H1 (cell line): ENCODE measurements at regions not wholly inside any gene's neighbourhood (a gene's known extent, or its start where the extent isn't known, plus 50 kb on each side); places are given as distances from the start of the nearest gene placed in this dataset.

Experiments used
- CTCF ChIA-PET: fragments of 300-600 bp; sonication (Branson Sonifier 250); formaldehyde crosslinking; loops from one replicate; lab custom pipeline; 2021; ENCODE audit not compliant: partially characterized antibody; lab: Charles Lee
- POLR2A ChIA-PET: fragments of 300-600 bp; sonication (Branson Sonifier 250); formaldehyde crosslinking; loops from one replicate; lab custom pipeline; 2021; ENCODE audit warnings: inconsistent platforms; ENCODE audit not compliant: partially characterized antibody; lab: Charles Lee
- DNase-seq, 2 experiments: peaks; one replicate each; pipeline versions ENCODE4 v3.0.0 to v3.0.0-alpha.2; 2010 to 2022; ENCODE audit warnings: low spot score in 2 of 2, low read depth in 1 of 2, mixed read lengths in 1 of 2
- FAIRE-seq: peaks from 2 replicates; lab custom pipeline; 2011; peaks lifted over from hg19 to GRCh38; lab: Jason Lieb, UNC
- H2AFZ ChIP-seq: 2 replicates; pipeline ENCODE4 v1.8.1; 2012; ENCODE audit warnings: low read length, inconsistent platforms
- H2AK5ac ChIP-seq: 2 replicates; pipeline ENCODE4 v1.6.1; 2013; ENCODE audit warnings: low read depth, low read length
- H2BK120ac ChIP-seq: replicated peaks from 2 replicates; pipeline ENCODE3; 2013; ENCODE audit warnings: low read depth, low read length, inconsistent platforms
- H2BK12ac ChIP-seq: 2 replicates; pipeline ENCODE4 v1.6.1; 2013; ENCODE audit warnings: low read depth, low read length
- H2BK15ac ChIP-seq: 2 replicates; pipeline ENCODE4 v1.6.1; 2013; ENCODE audit warnings: low read length
- H2BK20ac ChIP-seq: 2 replicates; pipeline ENCODE4 v1.6.1; 2013; ENCODE audit warnings: low read length
- H2BK5ac ChIP-seq: 2 replicates; pipeline ENCODE4 v1.6.1; 2013; ENCODE audit warnings: low read depth, low read length
- H3K14ac ChIP-seq: 2 replicates; pipeline ENCODE4 v1.6.1; 2013; ENCODE audit warnings: inconsistent platforms; ENCODE audit not compliant: insufficient read length
- H3K18ac ChIP-seq: 2 replicates; pipeline ENCODE4 v1.6.1; 2013; ENCODE audit warnings: low read length; ENCODE audit errors: extremely low read depth
- H3K23ac ChIP-seq: 2 replicates; pipeline ENCODE4 v1.6.1; 2013; ENCODE audit warnings: inconsistent platforms; ENCODE audit not compliant: insufficient read length
- H3K23me2 ChIP-seq: 2 replicates; pipeline ENCODE4 v1.6.1; 2013; ENCODE audit warnings: low read depth, low read length
- H3K27ac ChIP-seq: 2 replicates; pipeline ENCODE4 v1.6.1; 2011; ENCODE audit warnings: low read depth, low read length, inconsistent platforms
- H3K27me3 ChIP-seq, 4 experiments: replicated peaks in 1 of 4; 1 replicate in 1 of 4; 2 replicates in 3 of 4; pipeline versions ENCODE4 v1.6.1 to v1.8.1; 2011 to 2013; ENCODE audit warnings: low read length in 3 of 4, mild to moderate bottlenecking in 3 of 4, inconsistent platforms in 2 of 4, mixed read lengths in 2 of 4, moderate library complexity in 1 of 4; ENCODE audit not compliant: control insufficient read depth in 3 of 4, insufficient read depth in 3 of 4; ENCODE audit errors: extremely low read depth in 1 of 4
- H3K36me3 ChIP-seq, 4 experiments: 2 replicates each; pipeline versions ENCODE4 v1.6.1 to v1.8.1; 2011 to 2013; ENCODE audit warnings: mild to moderate bottlenecking in 4 of 4, low read length in 3 of 4, moderate library complexity in 2 of 4, control low read depth in 1 of 4, inconsistent platforms in 1 of 4; ENCODE audit not compliant: insufficient read depth in 4 of 4, control insufficient read depth in 2 of 4
- H3K4ac ChIP-seq: replicated peaks from 2 replicates; pipeline ENCODE3; 2013; ENCODE audit warnings: low read length, low read depth, mixed read lengths, inconsistent platforms; ENCODE audit not compliant: insufficient read length
- H3K4me1 ChIP-seq, 4 experiments: replicated peaks in 1 of 4; 1 replicate in 1 of 4; 2 replicates in 3 of 4; pipeline versions ENCODE4 v1.6.1 to v1.8.1; 2011 to 2013; ENCODE audit warnings: low read length in 3 of 4, inconsistent platforms in 2 of 4, mixed read lengths in 1 of 4; ENCODE audit not compliant: insufficient read depth in 4 of 4, control insufficient read depth in 3 of 4
- H3K4me2 ChIP-seq, 2 experiments: 2 replicates each; pipeline versions ENCODE4 v1.6.1 to v1.8.1; 2011 to 2013; ENCODE audit warnings: low read depth in 2 of 2, low read length in 2 of 2, control low read depth in 1 of 2, inconsistent platforms in 1 of 2, mild to moderate bottlenecking in 1 of 2; ENCODE audit not compliant: insufficient read depth in 1 of 2
- H3K4me3 ChIP-seq, 4 experiments: fragments of 200-600, 300-600 bp in 1 of 4; sonication (generic), shearing (Covaris generic), sonication (Bioruptor Twin) in 1 of 4; 2 replicates each; pipeline versions ENCODE4 v1.5.1 to v1.8.1; 2011 to 2016; ENCODE audit warnings: low read length in 4 of 4, low read depth in 3 of 4, control low read depth in 2 of 4, inconsistent platforms in 2 of 4, mild to moderate bottlenecking in 2 of 4, mixed read lengths in 1 of 4, moderate library complexity in 1 of 4; ENCODE audit not compliant: insufficient read depth in 2 of 4; ENCODE audit errors: extremely low read depth in 1 of 4
- H3K56ac ChIP-seq: replicated peaks from 2 replicates; pipeline ENCODE3; 2013; ENCODE audit warnings: low read depth, mild to moderate bottlenecking, mixed read lengths, low read length, inconsistent platforms; ENCODE audit not compliant: insufficient read length
- H3K79me1 ChIP-seq: 2 replicates; pipeline ENCODE4 v1.6.1; 2013; ENCODE audit warnings: low read depth, low read length, control low read depth
- H3K79me2 ChIP-seq, 2 experiments: 2 replicates each; pipeline versions ENCODE4 v1.6.1 to v1.8.1; 2012 to 2013; ENCODE audit warnings: low read length in 2 of 2, mild to moderate bottlenecking in 2 of 2, inconsistent platforms in 1 of 2; ENCODE audit not compliant: insufficient read depth in 2 of 2, control insufficient read depth in 1 of 2
- H3K9ac ChIP-seq, 4 experiments: replicated peaks in 1 of 4; 1 replicate in 1 of 4; 2 replicates in 3 of 4; pipeline versions ENCODE4 v1.6.1 to v1.8.1; 2011 to 2013; ENCODE audit warnings: low read depth in 3 of 4, low read length in 3 of 4, control low read depth in 2 of 4, mild to moderate bottlenecking in 2 of 4, moderate library complexity in 2 of 4, inconsistent platforms in 1 of 4; ENCODE audit errors: extremely low read depth in 1 of 4
- H3K9me3 ChIP-seq, 2 experiments: 2 replicates each; pipeline versions ENCODE4 v1.6.1 to v1.8.1; 2012 to 2013; ENCODE audit warnings: mild to moderate bottlenecking in 2 of 2, moderate library complexity in 2 of 2, control low read depth in 1 of 2, inconsistent platforms in 1 of 2, low read depth in 1 of 2, low read length in 1 of 2, mixed read lengths in 1 of 2; ENCODE audit not compliant: insufficient read depth in 2 of 2
- H4K20me1 ChIP-seq, 2 experiments: replicated peaks in 1 of 2; 2 replicates each; pipeline versions ENCODE3 to v1.8.1; 2011 to 2013; ENCODE audit warnings: inconsistent platforms in 2 of 2, low read length in 2 of 2, mild to moderate bottlenecking in 1 of 2; ENCODE audit not compliant: insufficient read depth in 2 of 2, control insufficient read depth in 1 of 2
- H4K5ac ChIP-seq: 2 replicates; pipeline ENCODE4 v1.6.1; 2013; ENCODE audit warnings: low read length, low read depth, mixed read lengths, inconsistent platforms; ENCODE audit not compliant: insufficient read length
- H4K8ac ChIP-seq: 2 replicates; pipeline ENCODE4 v1.8.0; 2013; ENCODE audit warnings: mild to moderate bottlenecking, moderate library complexity, low read length, inconsistent platforms; ENCODE audit not compliant: insufficient read depth; ENCODE audit errors: extremely low read depth
- H4K91ac ChIP-seq: replicated peaks from 2 replicates; pipeline ENCODE3; 2013; ENCODE audit warnings: low read length, mixed read lengths, inconsistent platforms; ENCODE audit not compliant: insufficient read length
- RBBP5 ChIP-seq: IDR thresholded peaks from 2 replicates; pipeline ENCODE4 v1.7.1; 2012; ENCODE audit warnings: low read depth, mild to moderate bottlenecking, inconsistent platforms, low read length, moderate library complexity, borderline replicate concordance
- RNF2 ChIP-seq: fragments of 200-900, 300-1000 bp; sonication (generic); IDR thresholded peaks from 2 replicates; pipeline ENCODE4 v1.7.1; 2016; ENCODE audit warnings: borderline replicate concordance, low read depth, mild to moderate bottlenecking, antibody characterized with exemption, low read length; ENCODE audit not compliant: poor library complexity, severe bottlenecking; ENCODE audit errors: missing control alignments
- TEAD4 ChIP-seq: IDR thresholded peaks from 2 replicates; pipeline ENCODE4 v1.6.1; 2012; ENCODE audit warnings: low read depth, low read length, inconsistent platforms, mixed read lengths
- WGBS, 2 experiments: shearing (Covaris generic) in 1 of 2; methylation state at CpG; one replicate each; pipeline versions ENCODE4 v1.1.6 to v1.1.7; 2013 to 2015; ENCODE audit warnings: low lambda C conversion rate in 2 of 2, mixed read lengths in 2 of 2, inconsistent platforms in 1 of 2, low coverage in 1 of 2, missing lambda C conversion rate in 1 of 2; ENCODE audit not compliant: insufficient replicate concordance in 2 of 2, insufficient coverage in 1 of 2, insufficient read length in 1 of 2; ENCODE audit errors: extremely low coverage in 1 of 2, missing lambda C conversion rate in 1 of 2; 5-methylcytosine and 5-hydroxymethylcytosine counted together

GRCh38 chr7:132035517-132036362 lies 479.3 kb upstream of the PODXL start:
- DNase-seq (no peak), FAIRE-seq (no peak)
- Histone ChIP-seq H3K56ac (no peak overlapping the region), H3K14ac (no peak overlapping the region), H4K20me1 (no peaks in the 10 kb centered on the region), H3K4ac (no peak overlapping the region), H3K79me2 (no peaks in the 10 kb centered on the region), H3K4me1 (peaks cover 0 to 6% (median 4%) of the 10 kb centered on the region in 4 experiments; a peak in 5 of 7 replicates), H3K4me3 (no peak overlapping the region), H3K4me2 (no peak overlapping the region), H2BK20ac (no peak overlapping the region), H2BK15ac (no peak overlapping the region), H4K91ac (no peak overlapping the region), H4K5ac (no peak overlapping the region), H3K36me3 (no peaks in the 10 kb centered on the region), H2BK5ac (no peak overlapping the region), H3K79me1 (no peaks in the 10 kb centered on the region), H2AK5ac (no peak overlapping the region), H2BK12ac (no peak overlapping the region), H3K9ac (no peak overlapping the region), H4K8ac (no peak overlapping the region), H3K27ac (no peak overlapping the region), H3K23ac (no peak overlapping the region), H2AFZ (no peak overlapping the region), H3K23me2 (no peaks in the 10 kb centered on the region), H3K18ac (no peak overlapping the region), H3K27me3 (no peaks in the 10 kb centered on the region), H2BK120ac (no peak overlapping the region), H3K9me3 (no peaks in the 10 kb centered on the region)
- 64% methylated on average over 9 of the region's 9 CpGs; no CpG with 5 or more reads in 1 of the 2 experiments for WGBS, 2 experiments
- TF ChIP-seq TEAD4, result peak; percentile 49
- TF ChIP-seq RBBP5, result no peak
- no peak for TF ChIP-seq RNF2
- CTCF ChIA-PET, result interaction anchor here (0.9 to 1.6 kb wide), 8 partner anchors 10 to 177 kb away, joined by 3 to 6 read pairs (median 4); no protein-coding TSS in a partner anchor
- POLR2A ChIA-PET, result no interaction called here
